H9 (cell line): ENCODE measurements at regions not wholly inside any gene's neighbourhood (a gene's known extent, or its start where the extent isn't known, plus 50 kb on each side); places are given as distances from the start of the nearest gene placed in this dataset.

ENCODE experiments used
- DNase-seq: peaks from one replicate; pipeline ENCODE4 v3.0.0-alpha.2; 2017
- H2AFZ ChIP-seq: one replicate; pipeline ENCODE4 v1.6.1; 2013; ENCODE audit warnings: mild to moderate bottlenecking, low read length, control low read depth, moderate library complexity
- H2AK5ac ChIP-seq: 2 replicates; pipeline ENCODE4 v1.6.1; 2013; ENCODE audit warnings: low read length, control low read depth, mixed read lengths; ENCODE audit not compliant: insufficient read length
- H2BK120ac ChIP-seq: one replicate; pipeline ENCODE4 v1.6.1; 2013; ENCODE audit warnings: low read depth, mild to moderate bottlenecking, low read length, control low read depth, inconsistent platforms; ENCODE audit not compliant: poor library complexity, severe bottlenecking
- H2BK12ac ChIP-seq: 2 replicates; pipeline ENCODE4 v1.6.1; 2013; ENCODE audit warnings: low read length, control low read depth, mixed read lengths, low read depth; ENCODE audit not compliant: insufficient read length
- H2BK15ac ChIP-seq: 2 replicates; pipeline ENCODE4 v1.6.1; 2013; ENCODE audit warnings: low read depth, low read length, control low read depth
- H2BK20ac ChIP-seq: one replicate; pipeline ENCODE4 v1.6.1; 2013; ENCODE audit warnings: low read depth, mild to moderate bottlenecking, low read length, control low read depth, inconsistent platforms; ENCODE audit not compliant: poor library complexity, severe bottlenecking
- H2BK5ac ChIP-seq: 2 replicates; pipeline ENCODE4 v1.6.1; 2013; ENCODE audit warnings: low read length, control low read depth, mixed read lengths; ENCODE audit not compliant: insufficient read length
- H3K14ac ChIP-seq: 2 replicates; pipeline ENCODE4 v1.6.1; 2013; ENCODE audit warnings: low read length, control low read depth; ENCODE audit not compliant: insufficient read depth
- H3K18ac ChIP-seq: 2 replicates; pipeline ENCODE4 v1.6.1; 2013; ENCODE audit warnings: low read depth, mild to moderate bottlenecking, mixed read lengths, low read length, control low read depth; ENCODE audit not compliant: insufficient read length
- H3K23ac ChIP-seq: 2 replicates; pipeline ENCODE4 v1.6.1; 2013; ENCODE audit warnings: low read length, control low read depth, mixed read lengths, low read depth; ENCODE audit not compliant: insufficient read length
- H3K23me2 ChIP-seq: 2 replicates; pipeline ENCODE4 v1.6.1; 2013; ENCODE audit warnings: low read depth, mild to moderate bottlenecking, mixed read lengths, low read length, control low read depth; ENCODE audit not compliant: insufficient read length, poor library complexity, severe bottlenecking
- H3K27ac ChIP-seq: 2 replicates; pipeline ENCODE4 v1.5.1; 2013; ENCODE audit warnings: low read length, control low read depth, mixed read lengths, low read depth; ENCODE audit not compliant: insufficient read length
- H3K27me3 ChIP-seq: 2 replicates; pipeline ENCODE4 v1.6.1; 2013; ENCODE audit warnings: low read length, control low read depth, inconsistent platforms; ENCODE audit not compliant: insufficient read depth
- H3K4ac ChIP-seq: 2 replicates; pipeline ENCODE4 v1.6.1; 2013; ENCODE audit warnings: low read depth, mild to moderate bottlenecking, control low read depth, inconsistent platforms, low read length, moderate library complexity
- H3K4me1 ChIP-seq: 2 replicates; pipeline ENCODE4 v1.6.1; 2013; ENCODE audit warnings: low read length, control low read depth, inconsistent platforms; ENCODE audit not compliant: insufficient read depth
- H3K4me2 ChIP-seq: 2 replicates; pipeline ENCODE4 v1.6.1; 2013; ENCODE audit warnings: low read length, control low read depth, mixed read lengths; ENCODE audit not compliant: insufficient read length, insufficient read depth
- H3K56ac ChIP-seq: 2 replicates; pipeline ENCODE4 v1.6.1; 2013; ENCODE audit warnings: low read depth, mild to moderate bottlenecking, mixed read lengths, low read length, control low read depth; ENCODE audit not compliant: insufficient read length
- H3K79me1 ChIP-seq: 2 replicates; pipeline ENCODE4 v1.6.1; 2013; ENCODE audit warnings: low read depth, mild to moderate bottlenecking, moderate library complexity, low read length, control low read depth, inconsistent platforms; ENCODE audit not compliant: insufficient read depth, poor library complexity, severe bottlenecking
- H3K79me2 ChIP-seq: 2 replicates; pipeline ENCODE4 v1.6.1; 2013; ENCODE audit warnings: low read length, control low read depth, inconsistent platforms; ENCODE audit not compliant: insufficient read depth
- H3K9ac ChIP-seq: 2 replicates; pipeline ENCODE4 v1.6.1; 2013; ENCODE audit warnings: low read length, control low read depth, mixed read lengths; ENCODE audit not compliant: insufficient read length; ENCODE audit errors: extremely low read depth
- H3K9me3 ChIP-seq: one replicate; pipeline ENCODE4 v1.6.1; 2013; ENCODE audit warnings: low read depth, low read length, inconsistent platforms; ENCODE audit not compliant: control insufficient read depth
- H3T11ph ChIP-seq: one replicate; pipeline ENCODE4 v1.6.1; 2013; ENCODE audit warnings: mild to moderate bottlenecking, low read length, control low read depth, inconsistent platforms
- H4K20me1 ChIP-seq: one replicate; pipeline ENCODE4 v1.6.1; 2013; ENCODE audit not compliant: control insufficient read depth, insufficient read length, insufficient read depth
- H4K5ac ChIP-seq: 2 replicates; pipeline ENCODE4 v1.6.1; 2013; ENCODE audit warnings: low read depth, mild to moderate bottlenecking, mixed read lengths, low read length, control low read depth; ENCODE audit not compliant: insufficient read length
- H4K8ac ChIP-seq: replicated peaks from 2 replicates; pipeline ENCODE4 v1.6.1; 2013; ENCODE audit warnings: low read length, control low read depth, mixed read lengths, low read depth; ENCODE audit not compliant: insufficient read length
- H4K91ac ChIP-seq: 2 replicates; pipeline ENCODE4 v1.6.1; 2013; ENCODE audit warnings: low read depth, mild to moderate bottlenecking, moderate library complexity, mixed read lengths, low read length, control low read depth; ENCODE audit not compliant: insufficient read length
- H3K27ac Mint-ChIP-seq, 3 experiments: 2 replicates in 2 of 3; 3 replicates in 1 of 3; pipeline ENCODE4 v1.8.0; 2020 to 2021; ENCODE audit warnings: mixed read lengths in 3 of 3, mild to moderate bottlenecking in 1 of 3, moderate library complexity in 1 of 3
- H3K27me3 Mint-ChIP-seq: 2 replicates; pipeline ENCODE4 v1.8.0; 2021; ENCODE audit warnings: low read depth, mild to moderate bottlenecking, moderate library complexity, mixed read lengths
- H3K36me3 Mint-ChIP-seq, 3 experiments: 2 replicates in 2 of 3; 3 replicates in 1 of 3; pipeline ENCODE4 v1.8.0; 2020 to 2021; ENCODE audit warnings: low read depth in 3 of 3, mixed read lengths in 3 of 3; ENCODE audit not compliant: insufficient read depth in 1 of 3
- H3K4me1 Mint-ChIP-seq, 2 experiments: 2 replicates each; pipeline ENCODE4 v1.8.0; 2020; ENCODE audit warnings: mixed read lengths in 2 of 2
- H3K4me3 Mint-ChIP-seq, 2 experiments: 2 replicates in 1 of 2; 3 replicates in 1 of 2; pipeline ENCODE4 v1.8.0; 2020 to 2021; ENCODE audit warnings: mild to moderate bottlenecking in 2 of 2, mixed read lengths in 2 of 2, moderate library complexity in 1 of 2
- H3K9me3 Mint-ChIP-seq, 2 experiments: 2 replicates in 1 of 2; 3 replicates in 1 of 2; pipeline ENCODE4 v1.8.0; 2020; ENCODE audit warnings: mild to moderate bottlenecking in 2 of 2, mixed read lengths in 2 of 2, moderate library complexity in 1 of 2
- CTCF ChIP-seq: fragments of 200-600 bp; sonication (generic); conservative IDR thresholded peaks from 3 replicates; pipeline ENCODE4 v1.8.0; 2021; ENCODE audit warnings: antibody characterized with exemption, mild to moderate bottlenecking
- WGBS: extraction: QIAGEN DNeasy Blood & Tissue Kit; methylation state at CpG from one replicate; pipeline ENCODE4 v1.1.7; 2013; ENCODE audit warnings: missing lambda C conversion rate, low lambda C conversion rate, mixed read lengths; ENCODE audit not compliant: insufficient read length; ENCODE audit errors: extremely low coverage; 5-methylcytosine and 5-hydroxymethylcytosine counted together

GRCh38 chr4:123699880-123700771 is 303.5 kb downstream of the SPRY1 start:
- WGBS, result no CpG with 5 or more reads among the region's 6 CpGs
- Histone ChIP-seq H3K9ac (no peak overlapping the region), H3K18ac (no peak overlapping the region), H3K79me1 (no peaks in the 10 kb centered on the region), H3K4me2 (no peak overlapping the region), H2BK20ac (no peak overlapping the region), H2BK12ac (no peak overlapping the region), H2BK5ac (no peak overlapping the region), H2BK120ac (no peak overlapping the region), H2AFZ (no peak overlapping the region), H3T11ph (no peak overlapping the region), H3K56ac (no peak overlapping the region), H3K79me2 (no peaks in the 10 kb centered on the region), H4K8ac (no peak overlapping the region), H3K27ac (no peak overlapping the region), H2BK15ac (no peak overlapping the region), H3K23me2 (no peaks in the 10 kb centered on the region), H3K27me3 (no peaks in the 10 kb centered on the region), H2AK5ac (no peak overlapping the region), H4K20me1 (no peaks in the 10 kb centered on the region), H3K4ac (no peak overlapping the region), H4K5ac (no peak overlapping the region), H3K14ac (no peak overlapping the region), H3K9me3 (no peaks in the 10 kb centered on the region), H4K91ac (no peak overlapping the region), H3K23ac (no peak overlapping the region), H3K4me1 (no peaks in the 10 kb centered on the region)
- Mint-ChIP-seq H3K36me3 (peaks cover 2 to 6% (median 3%) of the 10 kb centered on the region in 3 experiments; a peak in 3 of 7 replicates), H3K27ac (no peak overlapping the region), H3K4me3 (no peak overlapping the region), H3K27me3 (no peaks in the 10 kb centered on the region), H3K4me1 (no peaks in the 10 kb centered on the region), H3K9me3 (peaks cover 2 to 4% of the 10 kb centered on the region in 2 experiments; a peak in 2 of 5 replicates)
- DNase-seq, result no peak
- no peak for TF ChIP-seq CTCF
